ENCODE measurements at regions not wholly inside any gene's neighbourhood (a gene's known extent, or its start where the extent isn't known, plus 50 kb on each side); places are given as distances from the start of the nearest gene placed in this dataset.

- Histone ChIP-seq H3K36me3 (ENCODE audit: control insufficient read depth, insufficient read depth, low read length) (no peaks in the 10 kb centered on the region), H3K27me3 (ENCODE audit: control insufficient read depth, insufficient read depth, low read length, poor library complexity, severe bottlenecking) (no peaks in the 10 kb centered on the region), H3K4me1 (ENCODE audit: control insufficient read depth, insufficient read depth, low read length) (no peaks in the 10 kb centered on the region), H3K9ac (ENCODE audit: extremely low read depth, low read length, poor library complexity, severe bottlenecking) (no peak overlapping the region), H3K9me3 (ENCODE audit: control insufficient read depth, low read length) (no peaks in the 10 kb centered on the region), H3K27ac (ENCODE audit: low read depth, low read length) (no peak overlapping the region), H3K4me3 (ENCODE audit: low read length) (no peak overlapping the region)
- 82 to 84% methylated on average over 3 to 4 of the region's 4 CpGs for WGBS, 2 experiments (ENCODE audit: insufficient coverage in 1 of 2, insufficient read length in 1 of 2)
- no peaks in the 10 kb centered on the region for H3K9me3 Mint-ChIP-seq
- H3K27ac Mint-ChIP-seq = no peak overlapping the region
- no peak for DNase-seq
- H3K4me3 Mint-ChIP-seq = no peak overlapping the region
- no peaks in the 10 kb centered on the region for H3K4me1 Mint-ChIP-seq
- H3K36me3 Mint-ChIP-seq (ENCODE audit: low read depth) = no peaks in the 10 kb centered on the region
- no peaks in the 10 kb centered on the region for H3K27me3 Mint-ChIP-seq (ENCODE audit: insufficient read depth)
- TF ChIP-seq CTCF (conservative IDR thresholded peaks at IDR 0.05) = no peak
These were observed 352.0 kb downstream of the TSHZ3 start for GRCh38 chr19:30997222-30997621.

- Mint-ChIP-seq H3K27me3 (ENCODE audit: insufficient read depth) (no peaks in the 10 kb centered on the region), H3K4me3 (no peak overlapping the region), H3K36me3 (ENCODE audit: low read depth) (no peaks in the 10 kb centered on the region), H3K27ac (no peak overlapping the region), H3K9me3 (peaks cover 10% of the 10 kb centered on the region), H3K4me1 (no peaks in the 10 kb centered on the region)
- Histone ChIP-seq H3K9ac (ENCODE audit: extremely low read depth, low read length, poor library complexity, severe bottlenecking) (no peak overlapping the region), H3K4me3 (ENCODE audit: low read length) (no peak overlapping the region), H3K36me3 (ENCODE audit: control insufficient read depth, insufficient read depth, low read length) (no peaks in the 10 kb centered on the region), H3K4me1 (ENCODE audit: control insufficient read depth, insufficient read depth, low read length) (no peaks in the 10 kb centered on the region), H3K27ac (ENCODE audit: low read depth, low read length) (no peak overlapping the region), H3K27me3 (ENCODE audit: control insufficient read depth, insufficient read depth, low read length, poor library complexity, severe bottlenecking) (no peaks in the 10 kb centered on the region), H3K9me3 (ENCODE audit: control insufficient read depth, low read length) (peaks cover 11% of the 10 kb centered on the region)
- 33 to 50% methylated on average over 1 to 3 of the region's 4 CpGs for WGBS, 2 experiments (ENCODE audit: insufficient coverage in 1 of 2, insufficient read length in 1 of 2)
- no peak for TF ChIP-seq CTCF (conservative IDR thresholded peaks at IDR 0.05)
- no peak for DNase-seq
These were observed 370.6 kb downstream of the TSHZ3 start for GRCh38 chr19:30978639-30979038.

- Histone ChIP-seq H3K9ac (ENCODE audit: extremely low read depth, low read length, poor library complexity, severe bottlenecking) (no peak overlapping the region), H3K27me3 (ENCODE audit: control insufficient read depth, insufficient read depth, low read length, poor library complexity, severe bottlenecking) (no peaks in the 10 kb centered on the region), H3K36me3 (ENCODE audit: control insufficient read depth, insufficient read depth, low read length) (no peaks in the 10 kb centered on the region), H3K9me3 (ENCODE audit: control insufficient read depth, low read length) (no peaks in the 10 kb centered on the region), H3K4me3 (ENCODE audit: low read length) (no peak overlapping the region), H3K4me1 (ENCODE audit: control insufficient read depth, insufficient read depth, low read length) (no peaks in the 10 kb centered on the region), H3K27ac (ENCODE audit: low read depth, low read length) (no peak overlapping the region)
- Mint-ChIP-seq H3K27ac (no peak overlapping the region), H3K4me3 (no peak overlapping the region), H3K9me3 (no peaks in the 10 kb centered on the region), H3K27me3 (ENCODE audit: insufficient read depth) (no peaks in the 10 kb centered on the region), H3K4me1 (no peaks in the 10 kb centered on the region), H3K36me3 (ENCODE audit: low read depth) (no peaks in the 10 kb centered on the region)
- TF ChIP-seq CTCF (conservative IDR thresholded peaks at IDR 0.05) = no peak
- WGBS, 2 experiments (ENCODE audit: insufficient coverage in 1 of 2, insufficient read length in 1 of 2) = 86 to 95% methylated on average over 1 of the region's 2 CpGs
- no peak for DNase-seq
These were observed 379.6 kb downstream of the TSHZ3 start for GRCh38 chr19:30969591-30969990.

Measured in endodermal cell (in vitro differentiated cells).